NB4 (cell line): ENCODE measurements at regions not wholly inside any gene's neighbourhood (a gene's known extent, or its start where the extent isn't known, plus 50 kb on each side); places are given as distances from the start of the nearest gene placed in this dataset.

ENCODE experiments used
- DNase-seq: peaks from one replicate; pipeline ENCODE4 v3.0.0; 2010; ENCODE audit warnings: low read depth
- H3K4me3 ChIP-seq: one replicate; pipeline ENCODE4 v1.5.1; 2011; ENCODE audit warnings: mild to moderate bottlenecking, low read depth, low read length, moderate library complexity
- CTCF ChIP-seq: IDR thresholded peaks from one replicate; pipeline ENCODE4 v1.5.1; 2012; ENCODE audit warnings: low read depth, low read length
- MAX ChIP-seq: IDR thresholded peaks from 2 replicates; pipeline ENCODE4 v1.6.1; 2011; ENCODE audit warnings: low read depth, low read length
- MYC ChIP-seq: IDR thresholded peaks from 2 replicates; pipeline ENCODE4 v1.6.1; 2011; ENCODE audit warnings: low read depth, low read length
- POLR2A ChIP-seq: IDR thresholded peaks from 2 replicates; pipeline ENCODE4 v1.6.1; 2011; ENCODE audit warnings: mild to moderate bottlenecking; ENCODE audit not compliant: insufficient read length; ENCODE audit errors: extremely low read depth

- TF ChIP-seq MAX = no peak
- no peak for TF ChIP-seq POLR2A
- no peak for TF ChIP-seq CTCF
- TF ChIP-seq MYC = no peak
- no peak overlapping the region for H3K4me3 ChIP-seq
- DNase-seq = no peak
These were observed 219.4 kb upstream of the ROBO2 start for GRCh38 chr3:76820481-76820880.

GRCh38 chr3:76824658-76825240 lies 215.2 kb upstream of the ROBO2 start:
- no peak for DNase-seq
- TF ChIP-seq MYC (no peak), MAX (no peak), POLR2A (no peak), CTCF (no peak)

GRCh38 chr3:76826861-76827260 lies 213.0 kb upstream of the ROBO2 start:
- H3K4me3 ChIP-seq = no peak overlapping the region
- TF ChIP-seq MAX = no peak
- TF ChIP-seq CTCF = no peak
- no peak for DNase-seq

More at GRCh38 chr3:76824658-76825240, 215.2 kb upstream of the ROBO2 start:
- no peak overlapping the region for H3K4me3 ChIP-seq

- DNase-seq = no peak
- no peak overlapping the region for H3K4me3 ChIP-seq
- TF ChIP-seq POLR2A (no peak), CTCF (no peak), MYC (no peak), MAX (no peak)
These were observed 212.1 kb upstream of the ROBO2 start for GRCh38 chr3:76827701-76828226.

- TF ChIP-seq MAX (no peak), POLR2A (no peak), CTCF (no peak)
- H3K4me3 ChIP-seq = no peak overlapping the region
- no peak for DNase-seq
These were observed 205.2 kb upstream of the ROBO2 start for GRCh38 chr3:76834657-76835056.

- no peak for TF ChIP-seq POLR2A
- TF ChIP-seq CTCF = no peak
- TF ChIP-seq MAX = no peak
- TF ChIP-seq MYC = no peak
- DNase-seq = no peak
- no peak overlapping the region for H3K4me3 ChIP-seq
These were observed 198.2 kb upstream of the ROBO2 start for GRCh38 chr3:76841747-76842146.
